Endothelial cell of umbilical vein (primary cell): ENCODE measurements at regions not wholly inside any gene's neighbourhood (a gene's known extent, or its start where the extent isn't known, plus 50 kb on each side); places are given as distances from the start of the nearest gene placed in this dataset.

Source experiments
- CTCF ChIP-seq, 2 donors: IDR thresholded peaks; 1 replicate in 1 of 2; 2 replicates in 1 of 2; pipeline ENCODE4 v1.5.1; 2011; ENCODE audit warnings: low read length in 2 of 2, mild to moderate bottlenecking in 2 of 2, moderate library complexity in 2 of 2, control low read depth in 1 of 2, inconsistent platforms in 1 of 2, low read depth in 1 of 2; ENCODE audit not compliant: insufficient read depth in 1 of 2; ENCODE audit errors: extremely low read depth in 1 of 2
- EZH2 ChIP-seq: IDR thresholded peaks from 2 replicates; pipeline ENCODE4 v1.6.1; 2012; ENCODE audit warnings: borderline replicate concordance, low read depth, mild to moderate bottlenecking, moderate library complexity, low read length, inconsistent platforms; ENCODE audit not compliant: severe bottlenecking
- FOS ChIP-seq: IDR thresholded peaks from 2 replicates; pipeline ENCODE4 v1.6.1; 2011; ENCODE audit warnings: mild to moderate bottlenecking, low read length, moderate library complexity, borderline replicate concordance; ENCODE audit not compliant: insufficient read depth
- MAX ChIP-seq: IDR thresholded peaks from 2 replicates; pipeline ENCODE4 v1.6.1; 2011; ENCODE audit not compliant: insufficient read depth, insufficient read length
- POLR2A ChIP-seq: IDR thresholded peaks from 2 replicates; pipeline ENCODE4 v1.6.1; 2012; ENCODE audit warnings: low read depth, mild to moderate bottlenecking, control low read depth, low read length
- POLR2AphosphoS5 ChIP-seq: IDR thresholded peaks from 2 replicates; pipeline ENCODE4 v1.6.1; 2012; ENCODE audit warnings: low read depth, mild to moderate bottlenecking, control low read depth, low read length, moderate library complexity; ENCODE audit not compliant: insufficient read depth

GRCh38 chr2:240344904-240345303 lies 90.6 kb upstream of the GPC1 start:
- no peak for TF ChIP-seq CTCF (IDR thresholded peaks at IDR 0.05; ENCODE audit: extremely low read depth in 1 of 2, insufficient read depth in 1 of 2, low read depth in 1 of 2, low read length in 2 of 2)
- TF ChIP-seq POLR2A = no peak
- no peak for TF ChIP-seq EZH2
- TF ChIP-seq MAX = no peak
- no peak for TF ChIP-seq FOS
- TF ChIP-seq POLR2AphosphoS5 = no peak
